Glutamatergic neuron (in vitro differentiated cells): ENCODE measurements at regions not wholly inside any gene's neighbourhood (a gene's known extent, or its start where the extent isn't known, plus 50 kb on each side); places are given as distances from the start of the nearest gene placed in this dataset.

Experiments used
- DNase-seq: peaks from one replicate; pipeline ENCODE4 v3.0.0; 2022
- H3K27ac Mint-ChIP-seq: one replicate; pipeline ENCODE4 v1.8.0; 2020; ENCODE audit warnings: mild to moderate bottlenecking, mixed read lengths, inconsistent platforms; ENCODE audit not compliant: unreplicated experiment
- H3K27me3 Mint-ChIP-seq: one replicate; pipeline ENCODE4 v1.8.0; 2020; ENCODE audit warnings: mild to moderate bottlenecking, moderate library complexity, mixed read lengths, inconsistent platforms; ENCODE audit not compliant: unreplicated experiment
- H3K36me3 Mint-ChIP-seq: one replicate; pipeline ENCODE4 v1.8.0; 2020; ENCODE audit warnings: mild to moderate bottlenecking, mixed read lengths, inconsistent platforms; ENCODE audit not compliant: unreplicated experiment
- H3K4me1 Mint-ChIP-seq: one replicate; pipeline ENCODE4 v1.8.0; 2020; ENCODE audit warnings: mild to moderate bottlenecking, low read depth, mixed read lengths, inconsistent platforms; ENCODE audit not compliant: unreplicated experiment
- H3K4me3 Mint-ChIP-seq: one replicate; pipeline ENCODE4 v1.8.0; 2020; ENCODE audit warnings: mild to moderate bottlenecking, mixed read lengths, inconsistent platforms; ENCODE audit not compliant: unreplicated experiment
- H3K9me3 Mint-ChIP-seq: one replicate; pipeline ENCODE4 v1.8.0; 2020; ENCODE audit warnings: mild to moderate bottlenecking, moderate library complexity, mixed read lengths, inconsistent platforms; ENCODE audit not compliant: unreplicated experiment
- TF ChIP-seq, protein P1 (sequence below): fragments of 200-600 bp; sonication (generic); IDR thresholded peaks from one replicate; pipeline ENCODE4 v1.5.0; 2021; ENCODE audit not compliant: partially characterized antibody, unreplicated experiment

DNA sequence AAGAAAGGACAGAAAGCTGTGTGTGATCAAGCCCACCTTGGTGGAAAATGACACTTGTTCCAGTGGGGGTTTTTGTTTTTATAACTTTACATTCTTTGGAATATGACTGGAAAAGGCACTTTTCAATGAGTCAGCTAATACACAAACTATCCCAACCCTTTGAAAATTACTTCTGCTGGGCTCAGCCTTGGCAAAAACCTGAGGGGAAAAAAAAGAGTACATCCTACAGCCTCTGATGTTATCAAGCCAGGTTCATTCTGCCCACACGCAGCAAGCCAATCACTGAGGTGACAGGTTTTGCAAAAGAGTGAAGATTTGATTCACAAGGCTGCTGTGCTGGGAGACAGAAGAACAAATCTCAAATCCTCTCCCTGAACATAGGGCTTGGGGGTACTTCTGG is 484.5 kb upstream of the ERCC4 start:
- H3K4me1 Mint-ChIP-seq: peaks cover 25% of the 10 kb centered on the region
- no peaks in the 10 kb centered on the region for H3K9me3 Mint-ChIP-seq
- no peak overlapping the region for H3K27ac Mint-ChIP-seq
- no peaks in the 10 kb centered on the region for H3K27me3 Mint-ChIP-seq
- TF ChIP-seq, protein P1, sequence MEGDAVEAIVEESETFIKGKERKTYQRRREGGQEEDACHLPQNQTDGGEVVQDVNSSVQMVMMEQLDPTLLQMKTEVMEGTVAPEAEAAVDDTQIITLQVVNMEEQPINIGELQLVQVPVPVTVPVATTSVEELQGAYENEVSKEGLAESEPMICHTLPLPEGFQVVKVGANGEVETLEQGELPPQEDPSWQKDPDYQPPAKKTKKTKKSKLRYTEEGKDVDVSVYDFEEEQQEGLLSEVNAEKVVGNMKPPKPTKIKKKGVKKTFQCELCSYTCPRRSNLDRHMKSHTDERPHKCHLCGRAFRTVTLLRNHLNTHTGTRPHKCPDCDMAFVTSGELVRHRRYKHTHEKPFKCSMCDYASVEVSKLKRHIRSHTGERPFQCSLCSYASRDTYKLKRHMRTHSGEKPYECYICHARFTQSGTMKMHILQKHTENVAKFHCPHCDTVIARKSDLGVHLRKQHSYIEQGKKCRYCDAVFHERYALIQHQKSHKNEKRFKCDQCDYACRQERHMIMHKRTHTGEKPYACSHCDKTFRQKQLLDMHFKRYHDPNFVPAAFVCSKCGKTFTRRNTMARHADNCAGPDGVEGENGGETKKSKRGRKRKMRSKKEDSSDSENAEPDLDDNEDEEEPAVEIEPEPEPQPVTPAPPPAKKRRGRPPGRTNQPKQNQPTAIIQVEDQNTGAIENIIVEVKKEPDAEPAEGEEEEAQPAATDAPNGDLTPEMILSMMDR: no peak
- H3K4me3 Mint-ChIP-seq: no peak overlapping the region
- H3K36me3 Mint-ChIP-seq: no peaks in the 10 kb centered on the region
- DNase-seq: no peak

DNA sequence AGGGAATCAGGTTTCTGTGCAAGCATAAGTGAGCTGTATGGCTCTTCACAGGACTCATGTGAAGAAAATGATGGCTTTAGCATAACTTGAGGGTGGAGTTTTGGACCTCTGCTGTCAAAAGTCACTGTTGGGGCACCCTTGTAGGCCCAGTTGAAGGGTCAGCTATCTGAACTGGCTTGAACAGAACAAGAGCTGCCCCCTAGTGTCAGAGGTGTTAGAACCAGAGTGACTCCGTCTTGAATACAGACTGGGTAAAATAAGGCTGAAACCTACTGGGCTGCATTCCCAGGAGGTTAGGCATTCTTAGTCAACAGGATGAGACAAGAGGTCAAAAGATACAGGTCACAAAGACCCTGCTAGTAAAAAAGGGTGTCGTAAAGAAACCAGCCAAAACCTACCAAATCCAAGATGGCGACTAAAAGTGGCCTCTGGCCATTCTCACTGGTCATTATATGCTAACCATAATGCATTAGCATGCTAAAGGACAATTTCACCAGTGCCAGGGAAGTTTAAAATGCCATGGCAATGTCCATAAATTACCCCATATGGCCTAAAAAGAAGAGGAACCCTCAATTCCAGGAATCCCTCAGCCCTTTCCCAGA is 484.0 kb upstream of the ERCC4 start:
- Mint-ChIP-seq H3K27me3 (no peaks in the 10 kb centered on the region), H3K4me3 (no peak overlapping the region), H3K27ac (no peak overlapping the region), H3K4me1 (peaks cover 26% of the 10 kb centered on the region), H3K36me3 (no peaks in the 10 kb centered on the region), H3K9me3 (no peaks in the 10 kb centered on the region)
- no peak for DNase-seq
- TF ChIP-seq, protein P1: no peak

DNA sequence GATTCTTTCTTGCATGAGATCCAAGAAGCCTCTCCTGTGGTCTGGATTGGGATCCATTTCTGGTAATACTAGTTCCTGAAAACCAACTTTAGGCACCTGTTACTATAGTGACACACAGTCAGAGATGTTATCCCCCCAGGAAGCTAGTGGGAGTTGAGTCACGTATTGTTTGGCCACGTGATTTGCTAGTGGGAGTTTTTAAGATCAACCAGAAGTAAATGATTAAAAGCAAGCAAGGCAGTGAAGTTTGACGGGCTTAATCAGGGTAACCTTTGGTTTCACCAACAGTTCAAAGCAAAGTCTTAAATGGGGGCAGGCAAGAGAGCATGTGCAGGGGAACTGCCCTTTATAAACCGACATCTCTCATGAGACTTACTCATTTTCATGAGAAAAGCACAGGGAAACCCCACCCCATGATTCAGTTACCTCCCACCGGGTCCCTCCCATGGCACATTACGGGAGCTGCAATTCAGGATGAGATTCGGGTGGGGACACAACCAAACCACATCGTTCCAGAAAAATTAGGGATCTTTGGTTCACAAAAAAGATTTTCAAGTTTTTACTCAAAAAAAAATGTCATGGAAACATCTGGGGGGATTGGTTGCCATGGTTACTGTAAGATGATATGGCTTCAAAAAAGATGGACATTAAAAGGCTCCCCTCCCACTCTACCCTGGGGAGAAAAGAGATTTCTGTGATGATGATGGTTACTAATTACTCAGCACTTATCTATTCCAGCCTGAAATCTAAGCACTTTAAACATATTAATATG is 483.1 kb upstream of the ERCC4 start:
- Mint-ChIP-seq H3K4me3 (peak overlapping the region; percentile 31), H3K4me1 (peaks cover 26% of the 10 kb centered on the region), H3K27ac (peak overlapping the region; percentile 78), H3K36me3 (no peaks in the 10 kb centered on the region), H3K9me3 (no peaks in the 10 kb centered on the region), H3K27me3 (no peaks in the 10 kb centered on the region)
- DNase-seq: no peak
- TF ChIP-seq, protein P1: no peak

DNA sequence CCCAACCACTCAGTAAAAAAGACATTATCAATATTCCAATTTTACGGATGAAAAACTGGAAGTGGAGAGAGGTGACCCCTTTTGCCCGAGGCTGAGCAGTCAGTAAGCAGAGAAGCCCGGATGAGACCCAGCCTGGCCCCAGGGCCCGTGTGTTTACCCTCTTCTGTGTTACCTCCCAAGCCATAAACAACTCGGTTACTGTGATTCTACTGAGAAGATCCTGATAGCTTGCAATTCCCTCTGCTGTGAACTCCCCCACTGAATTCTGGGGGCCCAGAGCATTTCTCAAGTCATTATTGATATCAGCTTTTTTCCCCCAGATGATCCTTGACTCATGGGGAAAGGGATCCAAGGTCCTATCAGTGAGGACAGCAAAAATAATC is 482.6 kb upstream of the ERCC4 start:
- Mint-ChIP-seq H3K4me3 (peak overlapping the region; percentile 31), H3K4me1 (peaks cover 26% of the 10 kb centered on the region), H3K9me3 (no peaks in the 10 kb centered on the region), H3K27ac (peak overlapping the region; percentile 78), H3K27me3 (no peaks in the 10 kb centered on the region), H3K36me3 (no peaks in the 10 kb centered on the region)
- TF ChIP-seq, protein P1: no peak
- no peak for DNase-seq

DNA sequence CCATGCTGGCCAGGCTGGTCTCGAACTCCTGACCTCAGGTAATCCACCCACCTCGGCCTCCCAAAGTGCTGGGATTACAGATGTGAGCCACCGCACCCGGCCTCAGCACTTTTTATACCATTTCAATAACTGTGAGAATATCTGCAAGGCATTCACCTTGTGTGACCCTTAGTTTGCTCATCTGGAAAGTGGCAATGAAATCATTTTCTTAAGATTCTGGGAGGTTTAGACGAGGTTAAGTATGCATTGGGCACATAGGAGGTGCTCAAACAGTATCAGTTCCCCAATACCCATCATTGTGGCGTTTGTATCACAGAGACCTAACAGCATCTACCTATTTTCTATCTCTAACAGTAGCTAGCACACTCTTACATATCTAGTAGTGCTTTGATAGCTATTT is 481.9 kb upstream of the ERCC4 start:
- H3K36me3 Mint-ChIP-seq: no peaks in the 10 kb centered on the region
- no peaks in the 10 kb centered on the region for H3K27me3 Mint-ChIP-seq
- H3K4me1 Mint-ChIP-seq: peaks cover 26% of the 10 kb centered on the region

More for the DNA sequence above, 481.9 kb upstream of the ERCC4 start:
- Mint-ChIP-seq H3K27ac (no peak overlapping the region), H3K9me3 (no peaks in the 10 kb centered on the region), H3K4me3 (no peak overlapping the region)
- TF ChIP-seq, protein P1: no peak
- DNase-seq: no peak
